Midbrain (tissue), 1 donor: ENCODE measurements at regions not wholly inside any gene's neighbourhood (a gene's known extent, or its start where the extent isn't known, plus 50 kb on each side); places are given as distances from the start of the nearest gene placed in this dataset.

Source experiments
- DNase-seq: peaks from one replicate; lab custom pipeline; 2025; lab: John Stamatoyannopoulos, UW

- no peak for DNase-seq
Observed at GRCh38 chr15:62886431-62887071, 156.0 kb upstream of the TPM1 start.

- DNase-seq = peak; percentile 21
Observed at GRCh38 chr15:62887113-62887570, 155.4 kb upstream of the TPM1 start.

- DNase-seq = no peak
Observed at GRCh38 chr15:62888623-62889022, 153.9 kb upstream of the TPM1 start.

- DNase-seq = no peak
Observed at GRCh38 chr15:62889141-62889661, 153.3 kb upstream of the TPM1 start.

- DNase-seq = no peak
Observed at GRCh38 chr15:62889734-62890505, 152.6 kb upstream of the TPM1 start.

- DNase-seq = no peak
Observed at GRCh38 chr15:62894322-62895085, 148.0 kb upstream of the TPM1 start.

- DNase-seq = no peak
Observed at GRCh38 chr15:62895139-62895866, 147.2 kb upstream of the TPM1 start.

- no peak for DNase-seq
Observed at GRCh38 chr15:62895905-62896316, 146.6 kb upstream of the TPM1 start.

GRCh38 chr15:62896380-62896866 lies 146.1 kb upstream of the TPM1 start:
- DNase-seq = no peak

- DNase-seq = no peak
Observed at GRCh38 chr15:62896969-62897486, 145.5 kb upstream of the TPM1 start.

GRCh38 chr15:62897634-62898033 lies 144.9 kb upstream of the TPM1 start:
- no peak for DNase-seq

- DNase-seq = no peak
Observed at GRCh38 chr15:62899090-62899493, 143.5 kb upstream of the TPM1 start.

- DNase-seq = no peak
Observed at GRCh38 chr15:62900071-62900802, 142.3 kb upstream of the TPM1 start.

GRCh38 chr15:62901087-62901486 lies 141.5 kb upstream of the TPM1 start:
- no peak for DNase-seq

- DNase-seq = no peak
Observed at GRCh38 chr15:62901909-62902546, 140.5 kb upstream of the TPM1 start.

- no peak for DNase-seq
Observed at GRCh38 chr15:62902821-62903220, 139.7 kb upstream of the TPM1 start.

GRCh38 chr15:62903437-62903836 lies 139.1 kb upstream of the TPM1 start:
- no peak for DNase-seq

- no peak for DNase-seq
Observed at GRCh38 chr15:62904041-62904910, 138.3 kb upstream of the TPM1 start.

GRCh38 chr15:62906627-62907026 lies 135.9 kb upstream of the TPM1 start:
- no peak for DNase-seq
